Stomach (tissue), 8 donors: ENCODE measurements at regions not wholly inside any gene's neighbourhood (a gene's known extent, or its start where the extent isn't known, plus 50 kb on each side); places are given as distances from the start of the nearest gene placed in this dataset.

Experiments used
- DNase-seq, 2 donors: peaks; one replicate each; pipeline versions ENCODE4 v3.0.0 to v3.0.0-alpha.2; 2013 to 2019
- H3K27ac ChIP-seq, 5 donors: fragments of 200-600 bp in 4 of 5; sonication (generic) in 4 of 5; one replicate each; pipeline ENCODE4 v1.5.1; 2013 to 2019; ENCODE audit warnings: mild to moderate bottlenecking in 1 of 5, moderate library complexity in 1 of 5
- H3K27me3 ChIP-seq, 3 donors: fragments of 200-600 bp; sonication (generic); one replicate each; pipeline ENCODE4 v1.5.1; 2017 to 2019; ENCODE audit warnings: mixed run types in 1 of 3
- H3K36me3 ChIP-seq, 4 donors: fragments of 200-600 bp; sonication (generic); 1 replicate in 3 of 4; 2 replicates in 1 of 4; pipeline ENCODE4 v1.5.1; 2016 to 2019
- H3K4me1 ChIP-seq, 4 donors: fragments of 200-600 bp; sonication (generic); one replicate each; pipeline ENCODE4 v1.5.1; 2016 to 2019
- H3K4me3 ChIP-seq, 4 donors: fragments of 200-600 bp; sonication (generic) in 3 of 4; one replicate each; pipeline ENCODE4 v1.5.1; 2016 to 2019; ENCODE audit warnings: mild to moderate bottlenecking in 1 of 4
- H3K9me3 ChIP-seq, 4 donors: fragments of 200-600 bp; sonication (generic); one replicate each; pipeline ENCODE4 v1.5.1; 2016 to 2019
- EP300 ChIP-seq: sonication (generic); formaldehyde crosslinking; IDR thresholded peaks from one replicate; pipeline ENCODE4 v1.6.1; 2017; ENCODE audit warnings: antibody characterized with exemption
- POLR2A ChIP-seq, 4 donors: fragments of 450-650 bp; IDR thresholded peaks; one replicate each; pipeline ENCODE4 v1.6.1; 2016; ENCODE audit warnings: antibody characterized with exemption in 4 of 4, control low read depth in 2 of 4, mild to moderate bottlenecking in 1 of 4, moderate library complexity in 1 of 4
- POLR2AphosphoS5 ChIP-seq, 3 donors: sonication (generic); formaldehyde crosslinking; IDR thresholded peaks; one replicate each; pipeline ENCODE4 v1.6.1; 2016; ENCODE audit warnings: antibody characterized with exemption in 3 of 3
- WGBS, 5 donors: extraction: QIAGEN DNeasy Blood & Tissue Kit in 3 of 5; methylation state at CpG; one replicate each; pipeline versions ENCODE4 v1.1.5 to v1.1.7; 2013 to 2018; 5-methylcytosine and 5-hydroxymethylcytosine counted together
- intact Hi-C: fragments of 100-400 bp; cut with DNase I; formaldehyde crosslinking; loops from one replicate; pipeline ENCODE4 v1.15.1; 2023; ENCODE audit warnings: low total_unique reads
- TF ChIP-seq, protein P1 (sequence below), 7 experiments: fragments of 450-650 bp in 4 of 7; fragments of 200-600 bp in 3 of 7; sonication (generic) in 3 of 7; IDR thresholded peaks; one replicate each; pipeline ENCODE4 v1.5.1; 2016 to 2019; ENCODE audit warnings: antibody characterized with exemption in 7 of 7, control low read depth in 2 of 7, mild to moderate bottlenecking in 1 of 7
- donor health status: healthy with polysubstance abuse.
- donor health status: Bipolar disorder and iron deficiency.
- donor health status: healthy.

DNA sequence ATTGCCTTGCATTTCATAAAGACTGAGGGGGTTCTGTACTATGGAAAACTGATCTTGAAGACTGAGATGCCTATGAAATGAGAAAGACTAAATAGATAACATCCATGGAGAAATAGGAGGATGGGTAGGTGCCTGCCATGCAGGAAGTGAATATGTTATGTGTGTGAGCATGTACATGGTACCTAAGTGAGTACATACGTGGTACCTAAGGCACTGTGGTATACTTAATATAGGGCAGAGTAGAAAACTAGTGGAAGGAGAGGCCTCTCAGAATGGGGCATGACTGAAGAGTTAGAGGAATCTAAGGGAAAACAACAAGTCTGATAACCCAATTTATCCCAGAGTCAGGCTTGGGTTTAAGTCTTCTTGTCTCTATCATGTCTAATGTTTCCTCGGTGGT, 161.8 kb upstream of the DCN start:
- no peak for DNase-seq
- Histone ChIP-seq H3K4me1 (peaks cover 0 to under 1% (median 0%) of the 10 kb centered on the region in 4 donors), H3K9me3 (no peaks in the 10 kb centered on the region), H3K27ac (no peak overlapping the region), H3K36me3 (no peaks in the 10 kb centered on the region), H3K4me3 (no peak overlapping the region), H3K27me3 (no peaks in the 10 kb centered on the region)
- intact Hi-C loops, result no loop called here
- WGBS, 5 donors, result 85 to 94% (median 85%) methylated on average over 2 of the region's 2 CpGs
- TF ChIP-seq POLR2AphosphoS5 (IDR thresholded peaks at IDR 0.05), result no peak
- TF ChIP-seq POLR2A (IDR thresholded peaks at IDR 0.05), result no peak
- TF ChIP-seq EP300, result no peak
- TF ChIP-seq, protein P1, sequence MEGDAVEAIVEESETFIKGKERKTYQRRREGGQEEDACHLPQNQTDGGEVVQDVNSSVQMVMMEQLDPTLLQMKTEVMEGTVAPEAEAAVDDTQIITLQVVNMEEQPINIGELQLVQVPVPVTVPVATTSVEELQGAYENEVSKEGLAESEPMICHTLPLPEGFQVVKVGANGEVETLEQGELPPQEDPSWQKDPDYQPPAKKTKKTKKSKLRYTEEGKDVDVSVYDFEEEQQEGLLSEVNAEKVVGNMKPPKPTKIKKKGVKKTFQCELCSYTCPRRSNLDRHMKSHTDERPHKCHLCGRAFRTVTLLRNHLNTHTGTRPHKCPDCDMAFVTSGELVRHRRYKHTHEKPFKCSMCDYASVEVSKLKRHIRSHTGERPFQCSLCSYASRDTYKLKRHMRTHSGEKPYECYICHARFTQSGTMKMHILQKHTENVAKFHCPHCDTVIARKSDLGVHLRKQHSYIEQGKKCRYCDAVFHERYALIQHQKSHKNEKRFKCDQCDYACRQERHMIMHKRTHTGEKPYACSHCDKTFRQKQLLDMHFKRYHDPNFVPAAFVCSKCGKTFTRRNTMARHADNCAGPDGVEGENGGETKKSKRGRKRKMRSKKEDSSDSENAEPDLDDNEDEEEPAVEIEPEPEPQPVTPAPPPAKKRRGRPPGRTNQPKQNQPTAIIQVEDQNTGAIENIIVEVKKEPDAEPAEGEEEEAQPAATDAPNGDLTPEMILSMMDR (IDR thresholded peaks at IDR 0.05), result no peak

DNA sequence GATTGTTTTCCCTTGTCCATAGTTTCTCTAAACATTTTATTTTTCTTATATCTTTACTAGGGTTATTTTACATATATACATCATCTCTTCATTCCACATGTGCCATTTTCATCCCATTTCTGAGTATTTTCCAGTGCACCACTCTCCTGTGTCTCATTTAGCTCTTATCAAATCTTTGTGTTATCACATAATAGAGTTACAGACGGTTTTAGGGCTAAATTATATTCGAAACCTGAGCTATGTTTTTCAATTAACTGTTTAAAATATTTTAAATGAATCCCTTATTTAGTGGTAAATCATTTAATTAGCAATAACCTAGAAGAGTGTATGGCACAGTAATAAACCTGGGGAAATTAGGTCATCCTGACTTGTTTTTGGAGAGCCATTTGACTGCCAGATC, 160.4 kb upstream of the DCN start:
- H3K9me3 ChIP-seq, result no peaks in the 10 kb centered on the region
- no peak for DNase-seq
- H3K27ac ChIP-seq, result no peak overlapping the region
- no peaks in the 10 kb centered on the region for H3K36me3 ChIP-seq
- H3K4me1 ChIP-seq, result no peaks in the 10 kb centered on the region
- TF ChIP-seq POLR2A (IDR thresholded peaks at IDR 0.05), result no peak
- TF ChIP-seq POLR2AphosphoS5 (IDR thresholded peaks at IDR 0.05), result no peak
- TF ChIP-seq EP300, result no peak
- TF ChIP-seq, protein P1 (IDR thresholded peaks at IDR 0.05), result no peak
- H3K27me3 ChIP-seq, result no peaks in the 10 kb centered on the region
- WGBS, 5 donors, result 54 to 77% (median 58%) methylated on average over 2 of the region's 2 CpGs
- H3K4me3 ChIP-seq, result no peak overlapping the region
- intact Hi-C loops, result no loop called here

DNA sequence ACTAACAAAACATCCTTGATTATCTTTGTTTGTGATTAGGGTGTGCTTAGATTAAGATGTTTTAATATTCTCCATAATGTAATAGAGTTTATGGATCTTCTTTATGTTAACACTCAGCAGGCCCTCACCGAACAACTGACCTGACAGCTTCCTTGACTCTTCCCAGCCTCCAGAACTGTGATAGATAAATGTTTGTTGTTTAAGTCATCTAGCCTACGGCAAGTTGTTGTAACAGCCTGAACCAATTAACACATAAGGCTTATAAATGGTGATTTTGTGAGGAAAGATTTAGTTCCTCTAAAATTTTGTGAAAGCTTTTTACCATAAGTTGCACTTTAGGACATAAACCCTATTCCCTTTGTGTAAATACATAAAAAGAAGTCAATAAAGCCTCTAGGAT, 156.5 kb upstream of the DCN start:
- intact Hi-C loops, result loop anchor here (10.0 kb wide), 1 partner anchor 354 kb away; no protein-coding TSS in a partner anchor
- 81 to 93% (median 85%) methylated on average over 2 of the region's 2 CpGs for WGBS, 5 donors
- H3K9me3 ChIP-seq, result no peaks in the 10 kb centered on the region

DNA sequence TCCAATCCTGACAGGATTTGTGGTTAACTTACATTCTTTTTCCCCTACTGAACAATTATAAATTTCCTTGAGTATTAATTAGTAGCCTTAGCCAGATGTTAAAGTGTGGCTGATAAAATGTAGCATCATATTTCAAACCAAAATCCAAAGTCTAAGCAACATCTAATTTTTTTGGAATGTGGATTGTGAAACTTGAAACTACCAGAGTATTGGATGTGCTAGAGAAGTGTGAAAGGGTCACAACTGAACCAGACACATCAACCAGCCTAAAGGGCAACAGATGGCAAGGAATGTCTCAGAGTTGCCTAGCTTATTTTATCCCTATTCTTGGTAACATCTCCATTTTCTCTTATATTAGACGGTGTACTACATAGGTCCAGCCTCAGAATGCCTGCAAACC, 153.1 kb upstream of the DCN start:
- Histone ChIP-seq H3K27me3 (no peaks in the 10 kb centered on the region), H3K4me3 (no peak overlapping the region), H3K27ac (no peak overlapping the region), H3K9me3 (no peaks in the 10 kb centered on the region), H3K4me1 (no peaks in the 10 kb centered on the region), H3K36me3 (no peaks in the 10 kb centered on the region)
- no peak for DNase-seq
- intact Hi-C loops, result loop anchor here (10.0 kb wide), 1 partner anchor 351 kb away; no protein-coding TSS in a partner anchor
- 91 to 96% (median 95%) methylated on average over 1 of the region's 1 CpG for WGBS, 5 donors
- no peak for TF ChIP-seq POLR2AphosphoS5 (IDR thresholded peaks at IDR 0.05)
- TF ChIP-seq POLR2A (IDR thresholded peaks at IDR 0.05), result no peak
- TF ChIP-seq, protein P1 (IDR thresholded peaks at IDR 0.05), result no peak
- no peak for TF ChIP-seq EP300

More for the DNA sequence above, 156.5 kb upstream of the DCN start:
- H3K4me1 ChIP-seq, result no peaks in the 10 kb centered on the region
- TF ChIP-seq, protein P1 (IDR thresholded peaks at IDR 0.05), result no peak
- H3K4me3 ChIP-seq, result no peak overlapping the region
- H3K36me3 ChIP-seq, result no peaks in the 10 kb centered on the region
- no peak for DNase-seq
- H3K27me3 ChIP-seq, result no peaks in the 10 kb centered on the region
- H3K27ac ChIP-seq, result no peak overlapping the region
